ENCODE measurements at regions not wholly inside any gene's neighbourhood (a gene's known extent, or its start where the extent isn't known, plus 50 kb on each side); places are given as distances from the start of the nearest gene placed in this dataset.

DNA sequence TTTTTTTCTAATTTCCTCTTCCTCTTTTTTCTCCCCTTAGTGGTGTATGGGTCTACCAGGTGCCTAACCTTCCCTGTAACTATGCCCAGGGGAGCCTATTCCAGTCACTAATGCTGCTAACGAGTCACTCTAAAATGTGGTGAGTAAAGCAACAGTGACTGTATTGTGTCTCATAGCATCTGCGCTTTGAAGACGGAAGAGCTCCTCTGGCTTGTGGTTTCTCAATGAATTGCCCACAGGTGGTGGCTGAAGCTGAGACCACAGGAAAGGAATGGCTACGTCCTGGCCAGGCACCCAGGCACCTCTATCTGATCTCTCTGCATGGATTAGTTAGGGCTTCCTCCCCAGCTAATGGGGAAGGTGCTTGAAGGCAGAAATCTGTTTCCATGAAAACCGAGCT is 763.5 kb upstream of the FRG1 start:
- TF ChIP-seq CTCF (IDR thresholded peaks at IDR 0.05) (no peak), POLR2A (IDR thresholded peaks at IDR 0.05) (no peak), EP300 (IDR thresholded peaks at IDR 0.05) (no peak)
